ENCODE measurements at regions not wholly inside any gene's neighbourhood (a gene's known extent, or its start where the extent isn't known, plus 50 kb on each side); places are given as distances from the start of the nearest gene placed in this dataset.

- no peak for TF ChIP-seq POLR2A (IDR thresholded peaks at IDR 0.05)
- TF ChIP-seq, protein P1, sequence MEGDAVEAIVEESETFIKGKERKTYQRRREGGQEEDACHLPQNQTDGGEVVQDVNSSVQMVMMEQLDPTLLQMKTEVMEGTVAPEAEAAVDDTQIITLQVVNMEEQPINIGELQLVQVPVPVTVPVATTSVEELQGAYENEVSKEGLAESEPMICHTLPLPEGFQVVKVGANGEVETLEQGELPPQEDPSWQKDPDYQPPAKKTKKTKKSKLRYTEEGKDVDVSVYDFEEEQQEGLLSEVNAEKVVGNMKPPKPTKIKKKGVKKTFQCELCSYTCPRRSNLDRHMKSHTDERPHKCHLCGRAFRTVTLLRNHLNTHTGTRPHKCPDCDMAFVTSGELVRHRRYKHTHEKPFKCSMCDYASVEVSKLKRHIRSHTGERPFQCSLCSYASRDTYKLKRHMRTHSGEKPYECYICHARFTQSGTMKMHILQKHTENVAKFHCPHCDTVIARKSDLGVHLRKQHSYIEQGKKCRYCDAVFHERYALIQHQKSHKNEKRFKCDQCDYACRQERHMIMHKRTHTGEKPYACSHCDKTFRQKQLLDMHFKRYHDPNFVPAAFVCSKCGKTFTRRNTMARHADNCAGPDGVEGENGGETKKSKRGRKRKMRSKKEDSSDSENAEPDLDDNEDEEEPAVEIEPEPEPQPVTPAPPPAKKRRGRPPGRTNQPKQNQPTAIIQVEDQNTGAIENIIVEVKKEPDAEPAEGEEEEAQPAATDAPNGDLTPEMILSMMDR (IDR thresholded peaks at IDR 0.05) = no peak
These were observed 174.5 kb downstream of the SOX4 start for GRCh38 chr6:21767891-21768648.

Measured in adrenal gland (tissue), 5 donors.